ENCODE measurements at regions not wholly inside any gene's neighbourhood (a gene's known extent, or its start where the extent isn't known, plus 50 kb on each side); places are given as distances from the start of the nearest gene placed in this dataset.

- no peak overlapping the region for H2AFZ ChIP-seq (ENCODE audit: low read length)
- H3K4ac ChIP-seq (ENCODE audit: low read length) = no peak overlapping the region
- H2BK5ac ChIP-seq (ENCODE audit: low read length) = no peak overlapping the region
- H4K8ac ChIP-seq (ENCODE audit: low read depth, low read length) = no peak overlapping the region
- H3K23ac ChIP-seq (ENCODE audit: low read depth, low read length, poor library complexity) = no peak overlapping the region
- no peaks in the 10 kb centered on the region for H3K36me3 ChIP-seq (replicated peaks in 1 of 2; ENCODE audit: control insufficient read depth in 2 of 2, insufficient read depth in 2 of 2, low read length in 2 of 2)
- H3K18ac ChIP-seq (ENCODE audit: low read length) = no peak overlapping the region
- H2BK12ac ChIP-seq (ENCODE audit: low read length) = no peak overlapping the region
- H2BK15ac ChIP-seq (ENCODE audit: low read length) = no peak overlapping the region
- no CpG with 5 or more reads among the region's 2 CpGs for WGBS, 2 donors (ENCODE audit: extremely low coverage in 2 of 2, insufficient read length in 2 of 2, insufficient replicate concordance in 1 of 2)
- H3K79me1 ChIP-seq (ENCODE audit: low read depth, low read length) = no peaks in the 10 kb centered on the region
- no peaks in the 10 kb centered on the region for H3K27me3 ChIP-seq (ENCODE audit: control insufficient read depth in 3 of 3, insufficient read depth in 3 of 3, low read depth in 1 of 3, low read length in 3 of 3)
- H2AK5ac ChIP-seq (ENCODE audit: low read depth, low read length) = no peak overlapping the region
- H3K9me3 ChIP-seq (replicated peaks in 1 of 2; ENCODE audit: control insufficient read depth in 2 of 2, insufficient read depth in 1 of 2, low read depth in 1 of 2, low read length in 2 of 2) = no peaks in the 10 kb centered on the region
- DNase-seq (ENCODE audit: low spot score) = no peak
- no peak overlapping the region for H3K9ac ChIP-seq (ENCODE audit: low read depth, low read length, poor library complexity)
- H3K14ac ChIP-seq (ENCODE audit: low read length) = no peak overlapping the region
- H3K4me3 ChIP-seq (ENCODE audit: low read length in 2 of 2) = no peak overlapping the region
- peaks cover 6 to 29% of the 10 kb centered on the region in 2 donors for H3K4me1 ChIP-seq (ENCODE audit: control insufficient read depth in 2 of 2, insufficient read depth in 1 of 2, low read depth in 1 of 2, low read length in 2 of 2)
- H2BK120ac ChIP-seq (ENCODE audit: low read depth, low read length) = no peak overlapping the region
- no peak overlapping the region for H3K4me2 ChIP-seq (ENCODE audit: insufficient read depth, low read length, poor library complexity, severe bottlenecking)
- H4K91ac ChIP-seq (ENCODE audit: low read depth, low read length, poor library complexity) = no peak overlapping the region
- no peak overlapping the region for H3K27ac ChIP-seq (replicated peaks; ENCODE audit: low read length)
These were observed 558.9 kb upstream of the TENM3 start for GRCh38 chr4:181684310-181684709.

GRCh38 chr4:181685461-181685860, 557.7 kb upstream of the TENM3 start:
- Histone ChIP-seq H3K23ac (ENCODE audit: low read depth, low read length, poor library complexity) (no peak overlapping the region), H2BK5ac (ENCODE audit: low read length) (no peak overlapping the region), H2AFZ (ENCODE audit: low read length) (no peak overlapping the region), H4K91ac (ENCODE audit: low read depth, low read length, poor library complexity) (no peak overlapping the region), H3K18ac (ENCODE audit: low read length) (no peak overlapping the region), H3K9ac (ENCODE audit: low read depth, low read length, poor library complexity) (no peak overlapping the region), H3K4me3 (ENCODE audit: low read length in 2 of 2) (no peak overlapping the region), H2BK120ac (ENCODE audit: low read depth, low read length) (no peak overlapping the region), H2BK12ac (ENCODE audit: low read length) (no peak overlapping the region), H3K27ac (replicated peaks; ENCODE audit: low read length) (no peak overlapping the region), H3K4me2 (ENCODE audit: insufficient read depth, low read length, poor library complexity, severe bottlenecking) (no peak overlapping the region), H3K27me3 (ENCODE audit: control insufficient read depth in 3 of 3, insufficient read depth in 3 of 3, low read depth in 1 of 3, low read length in 3 of 3) (no peaks in the 10 kb centered on the region), H3K14ac (ENCODE audit: low read length) (no peak overlapping the region), H3K4ac (ENCODE audit: low read length) (no peak overlapping the region), H2BK15ac (ENCODE audit: low read length) (no peak overlapping the region), H3K9me3 (replicated peaks in 1 of 2; ENCODE audit: control insufficient read depth in 2 of 2, insufficient read depth in 1 of 2, low read depth in 1 of 2, low read length in 2 of 2) (no peaks in the 10 kb centered on the region), H4K8ac (ENCODE audit: low read depth, low read length) (no peak overlapping the region), H3K79me1 (ENCODE audit: low read depth, low read length) (no peaks in the 10 kb centered on the region), H2AK5ac (ENCODE audit: low read depth, low read length) (no peak overlapping the region), H3K36me3 (replicated peaks in 1 of 2; ENCODE audit: control insufficient read depth in 2 of 2, insufficient read depth in 2 of 2, low read length in 2 of 2) (no peaks in the 10 kb centered on the region), H3K4me1 (ENCODE audit: control insufficient read depth in 2 of 2, insufficient read depth in 1 of 2, low read depth in 1 of 2, low read length in 2 of 2) (peaks cover 6 to 39% of the 10 kb centered on the region in 2 donors)
- WGBS, 2 donors (ENCODE audit: extremely low coverage in 2 of 2, insufficient read length in 2 of 2, insufficient replicate concordance in 1 of 2) = no CpG with 5 or more reads among the region's 2 CpGs
- DNase-seq (ENCODE audit: low spot score) = no peak

DNA sequence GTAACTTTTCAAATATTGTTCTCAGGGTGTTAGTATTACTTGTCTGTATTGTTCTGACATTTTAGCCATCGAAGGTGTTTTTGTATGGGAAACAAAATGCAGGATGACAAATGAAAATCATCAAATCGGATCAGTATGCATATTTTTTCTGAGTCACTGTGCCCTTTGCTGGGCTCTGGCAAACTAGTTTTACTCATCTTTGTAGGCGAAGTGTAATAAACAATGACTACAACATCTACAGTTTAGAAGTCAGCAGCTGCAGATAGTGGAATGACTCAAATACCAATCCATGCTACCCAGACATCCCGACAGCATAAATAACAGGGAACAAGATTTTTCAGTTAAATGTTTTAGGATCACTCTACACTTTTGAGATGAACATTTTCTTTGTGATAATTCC, 557.3 kb upstream of the TENM3 start:
- no peak overlapping the region for H4K8ac ChIP-seq (ENCODE audit: low read depth, low read length)
- no peak overlapping the region for H3K27ac ChIP-seq (replicated peaks; ENCODE audit: low read length)
- peaks cover 6 to 39% of the 10 kb centered on the region in 2 donors for H3K4me1 ChIP-seq (ENCODE audit: control insufficient read depth in 2 of 2, insufficient read depth in 1 of 2, low read depth in 1 of 2, low read length in 2 of 2)
- H2AFZ ChIP-seq (ENCODE audit: low read length) = no peak overlapping the region
- DNase-seq (ENCODE audit: low spot score) = no peak
- H3K9ac ChIP-seq (ENCODE audit: low read depth, low read length, poor library complexity) = no peak overlapping the region
- H3K4me3 ChIP-seq (ENCODE audit: low read length in 2 of 2) = no peak overlapping the region
- H4K91ac ChIP-seq (ENCODE audit: low read depth, low read length, poor library complexity) = no peak overlapping the region
- no peak overlapping the region for H3K14ac ChIP-seq (ENCODE audit: low read length)
- H3K23ac ChIP-seq (ENCODE audit: low read depth, low read length, poor library complexity) = no peak overlapping the region
- WGBS, 2 donors (ENCODE audit: extremely low coverage in 2 of 2, insufficient read length in 2 of 2, insufficient replicate concordance in 1 of 2) = no CpG with 5 or more reads among the region's 4 CpGs
- no peak overlapping the region for H3K4ac ChIP-seq (ENCODE audit: low read length)
- no peaks in the 10 kb centered on the region for H3K79me1 ChIP-seq (ENCODE audit: low read depth, low read length)
- H2BK12ac ChIP-seq (ENCODE audit: low read length) = no peak overlapping the region
- H2AK5ac ChIP-seq (ENCODE audit: low read depth, low read length) = no peak overlapping the region
- no peaks in the 10 kb centered on the region for H3K9me3 ChIP-seq (replicated peaks in 1 of 2; ENCODE audit: control insufficient read depth in 2 of 2, insufficient read depth in 1 of 2, low read depth in 1 of 2, low read length in 2 of 2)
- H3K18ac ChIP-seq (ENCODE audit: low read length) = no peak overlapping the region
- no peaks in the 10 kb centered on the region for H3K36me3 ChIP-seq (replicated peaks in 1 of 2; ENCODE audit: control insufficient read depth in 2 of 2, insufficient read depth in 2 of 2, low read length in 2 of 2)
- H3K4me2 ChIP-seq (ENCODE audit: insufficient read depth, low read length, poor library complexity, severe bottlenecking) = no peak overlapping the region
- no peak overlapping the region for H2BK15ac ChIP-seq (ENCODE audit: low read length)
- no peak overlapping the region for H2BK5ac ChIP-seq (ENCODE audit: low read length)
- H2BK120ac ChIP-seq (ENCODE audit: low read depth, low read length) = no peak overlapping the region
- H3K27me3 ChIP-seq (ENCODE audit: control insufficient read depth in 3 of 3, insufficient read depth in 3 of 3, low read depth in 1 of 3, low read length in 3 of 3) = no peaks in the 10 kb centered on the region

GRCh38 chr4:181687116-181687515, 556.1 kb upstream of the TENM3 start:
- no peaks in the 10 kb centered on the region for H3K9me3 ChIP-seq (replicated peaks in 1 of 2; ENCODE audit: control insufficient read depth in 2 of 2, insufficient read depth in 1 of 2, low read depth in 1 of 2, low read length in 2 of 2)
- H4K91ac ChIP-seq (ENCODE audit: low read depth, low read length, poor library complexity) = no peak overlapping the region
- no peak overlapping the region for H2AK5ac ChIP-seq (ENCODE audit: low read depth, low read length)
- no peaks in the 10 kb centered on the region for H3K36me3 ChIP-seq (replicated peaks in 1 of 2; ENCODE audit: control insufficient read depth in 2 of 2, insufficient read depth in 2 of 2, low read length in 2 of 2)
- no peak overlapping the region for H3K4me3 ChIP-seq (ENCODE audit: low read length in 2 of 2)
- H3K9ac ChIP-seq (ENCODE audit: low read depth, low read length, poor library complexity) = no peak overlapping the region
- WGBS, 2 donors (ENCODE audit: extremely low coverage in 2 of 2, insufficient read length in 2 of 2, insufficient replicate concordance in 1 of 2) = no CpG with 5 or more reads among the region's 4 CpGs
- H3K79me1 ChIP-seq (ENCODE audit: low read depth, low read length) = no peaks in the 10 kb centered on the region
- no peak overlapping the region for H2BK12ac ChIP-seq (ENCODE audit: low read length)
- no peak overlapping the region for H3K27ac ChIP-seq (replicated peaks; ENCODE audit: low read length)
- no peak overlapping the region for H3K4ac ChIP-seq (ENCODE audit: low read length)
- no peak overlapping the region for H3K18ac ChIP-seq (ENCODE audit: low read length)
- H4K8ac ChIP-seq (ENCODE audit: low read depth, low read length) = no peak overlapping the region
- H3K4me1 ChIP-seq (ENCODE audit: control insufficient read depth in 2 of 2, insufficient read depth in 1 of 2, low read depth in 1 of 2, low read length in 2 of 2) = peaks cover 6 to 39% of the 10 kb centered on the region in 2 donors
- H2BK120ac ChIP-seq (ENCODE audit: low read depth, low read length) = no peak overlapping the region
- DNase-seq (ENCODE audit: low spot score) = no peak
- no peaks in the 10 kb centered on the region for H3K27me3 ChIP-seq (ENCODE audit: control insufficient read depth in 3 of 3, insufficient read depth in 3 of 3, low read depth in 1 of 3, low read length in 3 of 3)
- H3K23ac ChIP-seq (ENCODE audit: low read depth, low read length, poor library complexity) = no peak overlapping the region
- H2BK15ac ChIP-seq (ENCODE audit: low read length) = no peak overlapping the region
- H3K4me2 ChIP-seq (ENCODE audit: insufficient read depth, low read length, poor library complexity, severe bottlenecking) = no peak overlapping the region
- no peak overlapping the region for H3K14ac ChIP-seq (ENCODE audit: low read length)
- no peak overlapping the region for H2BK5ac ChIP-seq (ENCODE audit: low read length)
- H2AFZ ChIP-seq (ENCODE audit: low read length) = no peak overlapping the region

Measured in neuronal stem cell (in vitro differentiated cells).